ENCODE measurements at regions not wholly inside any gene's neighbourhood (a gene's known extent, or its start where the extent isn't known, plus 50 kb on each side); places are given as distances from the start of the nearest gene placed in this dataset.
"Not testable (repeated sequence)": the region's sequence is repeated elsewhere in the genome, so short reads cannot be mapped to it uniquely, and the experiment has no call there.

DNA sequence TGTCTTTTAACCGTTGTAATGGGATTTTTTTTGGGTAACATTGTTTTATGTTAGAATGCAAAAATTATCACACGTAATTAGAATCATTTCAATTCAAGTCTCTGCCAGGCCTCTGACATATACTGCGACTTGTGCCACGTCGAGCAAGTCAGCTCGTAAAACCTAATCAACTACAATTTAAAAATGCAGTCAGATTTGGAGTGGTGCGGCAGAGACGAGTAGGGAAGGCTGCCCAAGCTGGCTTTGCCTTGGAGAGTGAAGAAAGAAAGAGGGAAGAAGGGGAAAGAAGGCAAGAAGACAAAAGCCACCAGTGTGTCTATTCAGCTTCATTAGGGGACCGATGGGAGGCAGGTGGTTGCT lies 110.7 kb downstream of the MIAT start:
- no peak for DNase-seq
- no peak for TF ChIP-seq POLR2A (IDR thresholded peaks at IDR 0.05)
- TF ChIP-seq CTCF (IDR thresholded peaks at IDR 0.05 in 4 of 5, conservative IDR thresholded peaks at IDR 0.05 in 1 of 5): no peak
- Histone ChIP-seq H3K27me3 (no peaks in the 10 kb centered on the region), H3K36me3 (no peaks in the 10 kb centered on the region), H3K4me3 (no peak overlapping the region), H3K4me1 (no peaks in the 10 kb centered on the region), H3K27ac (no peak overlapping the region), H3K9me3 (no peaks in the 10 kb centered on the region)
- ATAC-seq: no peak
- intact Hi-C loops (cut with DNase I; ENCODE audit: low total_unique reads) (no loop called here), in situ Hi-C loops (cut with MboI; ENCODE audit: low sequenced_read_pairs in 4 of 4) (loop anchor here in 2 of 4 donors (25.0 kb wide), 1 partner anchor 1044 kb away; the partner anchor contains the start of gene MN1 (in 2 of the 2))

DNA sequence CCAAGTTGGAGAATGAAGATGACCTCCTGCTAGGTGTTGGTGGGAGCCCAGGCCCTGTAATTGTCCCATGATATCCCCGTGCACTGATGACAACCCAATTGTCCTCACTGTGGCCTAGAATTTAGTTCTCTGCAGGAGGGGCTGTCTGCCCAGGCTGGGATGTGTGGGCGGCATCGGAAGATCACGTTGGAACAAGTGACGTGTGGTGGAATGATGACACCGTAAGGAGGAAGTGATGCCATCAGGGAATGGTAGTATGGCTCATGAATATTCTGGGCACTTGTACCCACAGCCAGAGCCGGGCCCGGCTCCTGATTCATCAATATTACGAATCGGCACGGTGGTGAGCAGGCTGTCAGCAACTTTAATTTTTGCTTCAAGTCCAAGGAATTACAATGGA lies 111.6 kb downstream of the MIAT start:
- Histone ChIP-seq H3K4me1 (no peaks in the 10 kb centered on the region), H3K36me3 (no peaks in the 10 kb centered on the region), H3K9me3 (no peaks in the 10 kb centered on the region), H3K4me3 (no peak overlapping the region), H3K27me3 (no peaks in the 10 kb centered on the region), H3K27ac (no peak overlapping the region)
- DNase-seq (no peak), ATAC-seq (no peak)
- no peak for TF ChIP-seq CTCF (IDR thresholded peaks at IDR 0.05 in 4 of 5, conservative IDR thresholded peaks at IDR 0.05 in 1 of 5)
- no peak for TF ChIP-seq POLR2A (IDR thresholded peaks at IDR 0.05)
- in situ Hi-C loops (cut with MboI; ENCODE audit: low sequenced_read_pairs in 4 of 4): loop anchor here in 2 of 4 donors (25.0 kb wide), 1 partner anchor 1043 kb away; the partner anchor contains the start of gene MN1 (in 2 of the 2)
- intact Hi-C loops (cut with DNase I; ENCODE audit: low total_unique reads): no loop called here

GRCh38 chr22:26769663-26770062 lies 112.3 kb downstream of the MIAT start:
- no peaks in the 10 kb centered on the region for H3K4me1 ChIP-seq
- intact Hi-C loops (cut with DNase I; ENCODE audit: low total_unique reads): no loop called here
- DNase-seq (no peak), ATAC-seq (no peak)
- no peaks in the 10 kb centered on the region for H3K9me3 ChIP-seq
- H3K36me3 ChIP-seq: no peaks in the 10 kb centered on the region
- H3K27me3 ChIP-seq: no peaks in the 10 kb centered on the region
- no peak for TF ChIP-seq CTCF (IDR thresholded peaks at IDR 0.05 in 4 of 5, conservative IDR thresholded peaks at IDR 0.05 in 1 of 5)
- TF ChIP-seq POLR2A (IDR thresholded peaks at IDR 0.05): no peak
- H3K27ac ChIP-seq: no peak overlapping the region
- in situ Hi-C loops (cut with MboI; ENCODE audit: low sequenced_read_pairs in 4 of 4): loop anchor here in 2 of 4 donors (25.0 kb wide), 1 partner anchor 1043 kb away; the partner anchor contains the start of gene MN1 (in 2 of the 2)
- no peak overlapping the region for H3K4me3 ChIP-seq

DNA sequence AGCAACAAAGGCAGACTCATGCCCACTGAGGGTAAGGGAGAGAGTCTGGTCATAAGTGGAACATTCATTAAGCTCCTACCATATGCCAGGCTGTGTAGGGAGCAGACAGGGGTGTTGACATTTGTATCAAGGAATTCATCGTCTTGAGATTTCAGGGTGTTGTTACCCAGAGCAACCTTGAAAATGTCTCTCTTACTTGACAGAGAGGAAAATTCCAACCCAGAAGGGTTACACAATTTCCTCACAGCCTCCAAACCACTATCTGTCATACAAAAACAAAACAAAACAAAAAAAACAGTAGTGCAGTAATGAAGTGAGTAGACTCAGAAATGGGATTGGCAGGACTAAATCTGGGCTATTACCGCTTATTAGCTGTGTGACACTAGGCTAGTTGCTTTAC lies 113.2 kb downstream of the MIAT start:
- no peak for TF ChIP-seq POLR2A (IDR thresholded peaks at IDR 0.05)
- TF ChIP-seq CTCF (IDR thresholded peaks at IDR 0.05 in 4 of 5, conservative IDR thresholded peaks at IDR 0.05 in 1 of 5): no peak
- H3K9me3 ChIP-seq: no peaks in the 10 kb centered on the region
- in situ Hi-C loops (cut with MboI; ENCODE audit: low sequenced_read_pairs in 4 of 4): loop anchor here in 2 of 4 donors (25.0 kb wide), 1 partner anchor 1042 kb away; the partner anchor contains the start of gene MN1 (in 2 of the 2)
- H3K36me3 ChIP-seq: no peaks in the 10 kb centered on the region
- intact Hi-C loops (cut with DNase I; ENCODE audit: low total_unique reads): no loop called here
- DNase-seq (no peak), ATAC-seq (no peak)
- H3K27ac ChIP-seq: no peak overlapping the region
- H3K4me3 ChIP-seq: no peak overlapping the region
- H3K4me1 ChIP-seq: no peaks in the 10 kb centered on the region
- no peaks in the 10 kb centered on the region for H3K27me3 ChIP-seq

GRCh38 chr22:26773054-26773453 lies 115.7 kb downstream of the MIAT start:
- H3K9me3 ChIP-seq; intact Hi-C loops (cut with DNase I; ENCODE audit: low total_unique reads); H3K4me3 ChIP-seq; DNase-seq; H3K36me3 ChIP-seq; H3K27me3 ChIP-seq; ATAC-seq; H3K27ac ChIP-seq: not testable (repeated sequence)
- H3K4me1 ChIP-seq: peaks cover 11 to 12% of the 10 kb centered on the region in 2 donors
- in situ Hi-C loops (cut with MboI; ENCODE audit: low sequenced_read_pairs in 4 of 4): loop anchor here in 2 of 4 donors (25.0 kb wide), 1 partner anchor 1039 kb away; the partner anchor contains the start of gene MN1 (in 2 of the 2)

Measured in gastrocnemius medialis (tissue), 4 donors.